Endothelial cell of umbilical vein (primary cell): ENCODE measurements at regions not wholly inside any gene's neighbourhood (a gene's known extent, or its start where the extent isn't known, plus 50 kb on each side); places are given as distances from the start of the nearest gene placed in this dataset.

ENCODE experiments used
- BruUV-seq: library from RNA; stranded (reverse); fragments of 400-500 nt; replicated peaks from 2 replicates; lab custom pipeline; 2021; lab: Mats Ljungman, UMichigan
- CTCF ChIA-PET: fragments of 300-600, 350-600 bp; sonication (Branson Sonifier 250); formaldehyde crosslinking; loops from one replicate; lab custom pipeline; 2021; ENCODE audit warnings: antibody characterized with exemption, inconsistent platforms; lab: Charles Lee
- POLR2A ChIA-PET: fragments of 300-600, 350-600 bp; sonication (Branson Sonifier 250); formaldehyde crosslinking; loops from one replicate; lab custom pipeline; 2021; ENCODE audit warnings: antibody characterized with exemption, inconsistent platforms; lab: Charles Lee
- DNase-seq: peaks from one replicate; pipeline ENCODE4 v3.0.0-alpha.2; 2011; ENCODE audit warnings: low read depth, low spot score
- FAIRE-seq: peaks from 2 replicates; lab custom pipeline; 2011; peaks lifted over from hg19 to GRCh38; lab: Jason Lieb, UNC
- H2AFZ ChIP-seq: 2 replicates; pipeline ENCODE4 v1.6.0; 2012; ENCODE audit warnings: low read depth, low read length, control low read depth, inconsistent platforms
- H3K27ac ChIP-seq: 2 replicates; pipeline ENCODE4 v1.5.1; 2011; ENCODE audit warnings: low read depth, mild to moderate bottlenecking, control low read depth, low read length, moderate library complexity; ENCODE audit not compliant: insufficient read depth
- H3K27me3 ChIP-seq, 2 experiments: 2 replicates each; pipeline versions ENCODE4 v1.6.0 to v1.6.1; 2011; ENCODE audit warnings: low read length in 2 of 2, mixed read lengths in 1 of 2; ENCODE audit not compliant: control insufficient read depth in 2 of 2, insufficient read depth in 2 of 2
- H3K36me3 ChIP-seq, 2 experiments: 2 replicates in 1 of 2; 3 replicates in 1 of 2; pipeline ENCODE4 v1.5.1; 2011; ENCODE audit warnings: low read length in 2 of 2, mild to moderate bottlenecking in 1 of 2, moderate library complexity in 1 of 2; ENCODE audit not compliant: control insufficient read depth in 2 of 2, insufficient read depth in 2 of 2; ENCODE audit errors: extremely low read depth in 1 of 2
- H3K4me1 ChIP-seq: 3 replicates; pipeline ENCODE4 v1.5.1; 2011; ENCODE audit warnings: mild to moderate bottlenecking, low read length; ENCODE audit not compliant: control insufficient read depth, insufficient read depth; ENCODE audit errors: extremely low read depth
- H3K4me2 ChIP-seq: 2 replicates; pipeline ENCODE4 v1.6.1; 2011; ENCODE audit warnings: low read length, control low read depth, mixed read lengths; ENCODE audit not compliant: insufficient read depth
- H3K4me3 ChIP-seq, 3 experiments: fragments of 200-600 bp in 1 of 3; sonication (generic), shearing (Covaris generic) in 1 of 3; replicated peaks in 1 of 3; 2 replicates each; pipeline ENCODE4 v1.5.1; 2011 to 2016; ENCODE audit warnings: control low read depth in 3 of 3, low read length in 3 of 3, mild to moderate bottlenecking in 2 of 3, inconsistent platforms in 1 of 3, low read depth in 1 of 3, moderate library complexity in 1 of 3; ENCODE audit not compliant: insufficient read depth in 1 of 3
- H3K79me2 ChIP-seq: 2 replicates; pipeline ENCODE4 v1.6.0; 2012; ENCODE audit warnings: low read length, inconsistent platforms; ENCODE audit not compliant: control insufficient read depth, insufficient read depth
- H3K9ac ChIP-seq: replicated peaks from 2 replicates; pipeline ENCODE3; 2011; ENCODE audit warnings: low read length, control low read depth; ENCODE audit not compliant: insufficient read depth; ENCODE audit errors: extremely low read depth
- H3K9me1 ChIP-seq: replicated peaks from 3 replicates; pipeline ENCODE4 v1.6.0; 2011; ENCODE audit warnings: mild to moderate bottlenecking, low read length; ENCODE audit not compliant: control insufficient read depth, insufficient read depth; ENCODE audit errors: extremely low read depth
- H3K9me3 ChIP-seq: replicated peaks from 2 replicates; pipeline ENCODE4 v1.5.1; 2012; ENCODE audit warnings: low read length, inconsistent platforms; ENCODE audit not compliant: control insufficient read depth, insufficient read depth
- H4K20me1 ChIP-seq: replicated peaks from 2 replicates; pipeline ENCODE3; 2011; ENCODE audit warnings: mild to moderate bottlenecking, low read length; ENCODE audit not compliant: control insufficient read depth, insufficient read depth; ENCODE audit errors: extremely low read depth
- CTCF ChIP-seq, 2 donors: IDR thresholded peaks; 1 replicate in 1 of 2; 2 replicates in 1 of 2; pipeline ENCODE4 v1.5.1; 2011; ENCODE audit warnings: low read length in 2 of 2, mild to moderate bottlenecking in 2 of 2, moderate library complexity in 2 of 2, control low read depth in 1 of 2, inconsistent platforms in 1 of 2, low read depth in 1 of 2; ENCODE audit not compliant: insufficient read depth in 1 of 2; ENCODE audit errors: extremely low read depth in 1 of 2
- EZH2 ChIP-seq: IDR thresholded peaks from 2 replicates; pipeline ENCODE4 v1.6.1; 2012; ENCODE audit warnings: borderline replicate concordance, low read depth, mild to moderate bottlenecking, moderate library complexity, low read length, inconsistent platforms; ENCODE audit not compliant: severe bottlenecking
- FOS ChIP-seq: IDR thresholded peaks from 2 replicates; pipeline ENCODE4 v1.6.1; 2011; ENCODE audit warnings: mild to moderate bottlenecking, low read length, moderate library complexity, borderline replicate concordance; ENCODE audit not compliant: insufficient read depth
- GATA2 ChIP-seq: IDR thresholded peaks from 2 replicates; pipeline ENCODE4 v1.7.0; 2011; ENCODE audit warnings: low read depth, mild to moderate bottlenecking, moderate library complexity, mixed read lengths, low read length; ENCODE audit not compliant: insufficient read length, insufficient read depth
- JUN ChIP-seq: IDR thresholded peaks from 2 replicates; pipeline ENCODE4 v1.6.1; 2011; ENCODE audit warnings: borderline replicate concordance, low read depth; ENCODE audit not compliant: insufficient read length, insufficient read depth
- MYC ChIP-seq: IDR thresholded peaks from one replicate; pipeline ENCODE4 v1.6.1; 2011; ENCODE audit warnings: mild to moderate bottlenecking, low read depth, low read length
- POLR2A ChIP-seq: IDR thresholded peaks from 2 replicates; pipeline ENCODE4 v1.6.1; 2012; ENCODE audit warnings: low read depth, mild to moderate bottlenecking, control low read depth, low read length
- POLR2AphosphoS5 ChIP-seq: IDR thresholded peaks from 2 replicates; pipeline ENCODE4 v1.6.1; 2012; ENCODE audit warnings: low read depth, mild to moderate bottlenecking, control low read depth, low read length, moderate library complexity; ENCODE audit not compliant: insufficient read depth
- dilution Hi-C: fragments of 300-500 bp; cut with MboI; formaldehyde crosslinking; loops from one replicate; pipeline ENCODE4 v1.15.0; 2019; ENCODE audit warnings: low sequenced_read_pairs; ENCODE audit not compliant: extremely low pct_ligation_motif_present
- intact Hi-C: fragments of 100-400 bp; cut with micrococcal nuclease; formaldehyde crosslinking; loops from one replicate; pipeline ENCODE4 v1.10.0; 2022
- TF ChIP-seq, protein P1 (sequence below): IDR thresholded peaks from 2 replicates; pipeline ENCODE4 v1.6.1; 2011; ENCODE audit not compliant: insufficient read depth, insufficient read length

DNA sequence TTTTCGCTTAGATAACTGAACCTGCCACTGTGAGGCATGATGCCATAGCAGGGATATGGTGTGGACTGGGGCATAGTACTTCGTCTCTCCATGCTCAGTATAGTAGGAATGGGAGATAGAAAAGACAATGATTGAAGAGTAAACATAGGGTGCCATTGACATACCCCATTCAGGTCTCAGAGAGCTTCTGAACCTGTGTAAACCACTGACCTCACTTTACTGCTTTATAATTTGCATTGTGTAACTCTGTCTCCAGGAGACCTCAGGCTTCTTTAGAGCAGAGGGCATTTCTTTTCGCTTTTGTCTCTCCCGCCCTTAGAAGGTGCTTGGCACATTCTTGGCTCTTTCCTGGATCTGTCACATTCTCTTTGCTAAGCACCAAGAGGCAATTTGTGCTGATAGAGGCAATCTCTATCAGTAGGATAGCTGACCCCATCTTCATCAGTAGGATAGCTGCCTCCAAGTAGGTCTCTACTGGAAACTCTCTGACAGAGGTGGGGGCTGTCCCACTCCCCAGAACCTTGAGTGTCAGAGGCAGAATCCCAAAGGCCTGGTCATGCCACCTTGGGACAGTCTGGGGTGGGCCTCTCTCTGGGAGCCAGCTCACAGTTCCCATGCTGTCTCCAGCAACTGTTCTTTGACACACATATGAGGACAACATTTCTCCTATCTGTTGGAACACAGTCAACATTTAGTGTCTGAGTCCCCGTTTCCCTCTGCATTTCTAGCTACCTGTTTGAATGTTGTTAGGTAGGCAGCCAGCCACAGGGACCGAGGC, 181.9 kb downstream of the UTP18 start:
- no peaks in the 10 kb centered on the region for H3K9me1 ChIP-seq
- dilution Hi-C loops = no loop called here
- H3K27ac ChIP-seq = no peak overlapping the region
- H3K79me2 ChIP-seq = no peaks in the 10 kb centered on the region
- DNase-seq (no peak), FAIRE-seq (no peak)
- POLR2A ChIA-PET = no interaction called here
- no TSS peak for BruUV-seq
- H3K9ac ChIP-seq = no peak overlapping the region
- TF ChIP-seq, protein P1, sequence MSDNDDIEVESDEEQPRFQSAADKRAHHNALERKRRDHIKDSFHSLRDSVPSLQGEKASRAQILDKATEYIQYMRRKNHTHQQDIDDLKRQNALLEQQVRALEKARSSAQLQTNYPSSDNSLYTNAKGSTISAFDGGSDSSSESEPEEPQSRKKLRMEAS = no peak
- no peak for TF ChIP-seq MYC
- TF ChIP-seq POLR2AphosphoS5 = no peak
- TF ChIP-seq CTCF (IDR thresholded peaks at IDR 0.05; ENCODE audit: extremely low read depth in 1 of 2, insufficient read depth in 1 of 2, low read depth in 1 of 2, low read length in 2 of 2) = no peak
- no peak for TF ChIP-seq JUN
- no peak for TF ChIP-seq FOS
- no peak for TF ChIP-seq EZH2
- TF ChIP-seq GATA2 = no peak
- no peak for TF ChIP-seq POLR2A
- intact Hi-C loops = no loop called here
- H4K20me1 ChIP-seq = no peaks in the 10 kb centered on the region
- no peaks in the 10 kb centered on the region for H3K9me3 ChIP-seq
- no peaks in the 10 kb centered on the region for H3K27me3 ChIP-seq
- H3K36me3 ChIP-seq = no peaks in the 10 kb centered on the region
- no peaks in the 10 kb centered on the region for H3K4me1 ChIP-seq
- CTCF ChIA-PET = no interaction called here
- H2AFZ ChIP-seq = no peak overlapping the region
- H3K4me2 ChIP-seq = no peak overlapping the region
- no peak overlapping the region for H3K4me3 ChIP-seq
